Mesenchymal stem cell (in vitro differentiated cells and primary cell): ENCODE measurements at regions not wholly inside any gene's neighbourhood (a gene's known extent, or its start where the extent isn't known, plus 50 kb on each side); places are given as distances from the start of the nearest gene placed in this dataset.

Experiments used
- DNase-seq: peaks from one replicate; pipeline ENCODE4 v3.0.0-alpha.2; 2013
- H2AFZ ChIP-seq: one replicate; pipeline ENCODE4 v1.6.1; 2013; ENCODE audit warnings: low read depth, mild to moderate bottlenecking, control low read depth, inconsistent platforms, low read length, moderate library complexity
- H2AK5ac ChIP-seq: 2 replicates; pipeline ENCODE4 v1.6.1; 2013; ENCODE audit warnings: low read length, moderate library complexity, mild to moderate bottlenecking, inconsistent platforms; ENCODE audit not compliant: severe bottlenecking
- H2BK120ac ChIP-seq: one replicate; pipeline ENCODE4 v1.6.1; 2013; ENCODE audit warnings: low read depth, mild to moderate bottlenecking, inconsistent platforms, low read length, moderate library complexity
- H2BK12ac ChIP-seq, 2 experiments: one replicate each; pipeline ENCODE4 v1.6.1; 2013; ENCODE audit warnings: inconsistent platforms in 2 of 2, low read length in 2 of 2, mild to moderate bottlenecking in 2 of 2, moderate library complexity in 2 of 2, control low read depth in 1 of 2
- H2BK15ac ChIP-seq: one replicate; pipeline ENCODE4 v1.6.1; 2013; ENCODE audit warnings: mild to moderate bottlenecking, low read depth, inconsistent platforms; ENCODE audit not compliant: poor library complexity, severe bottlenecking
- H2BK5ac ChIP-seq: 2 replicates; pipeline ENCODE4 v1.6.1; 2013; ENCODE audit warnings: low read depth, mild to moderate bottlenecking, low read length, control low read depth, inconsistent platforms; ENCODE audit not compliant: poor library complexity, severe bottlenecking
- H3K14ac ChIP-seq, 2 experiments: one replicate each; pipeline ENCODE4 v1.6.1; 2013; ENCODE audit warnings: inconsistent platforms in 2 of 2, low read length in 2 of 2, control low read depth in 1 of 2, mild to moderate bottlenecking in 1 of 2, moderate library complexity in 1 of 2
- H3K18ac ChIP-seq, 2 experiments: one replicate each; pipeline ENCODE4 v1.6.1; 2013; ENCODE audit warnings: inconsistent platforms in 2 of 2, low read length in 2 of 2, control low read depth in 1 of 2, low read depth in 1 of 2, mild to moderate bottlenecking in 1 of 2
- H3K23ac ChIP-seq, 2 experiments: one replicate each; pipeline ENCODE4 v1.6.1; 2013; ENCODE audit warnings: inconsistent platforms in 2 of 2, low read length in 2 of 2, mild to moderate bottlenecking in 2 of 2, moderate library complexity in 2 of 2, control low read depth in 1 of 2
- H3K27ac ChIP-seq: 2 replicates; pipeline ENCODE4 v1.5.1; 2013; ENCODE audit warnings: mild to moderate bottlenecking, moderate library complexity, low read length, control low read depth, inconsistent platforms; ENCODE audit not compliant: poor library complexity, severe bottlenecking
- H3K27me3 ChIP-seq, 2 experiments: 2 replicates each; pipeline versions ENCODE4 v1.6.1 to v1.7.0; 2013; ENCODE audit warnings: low read length in 2 of 2, mild to moderate bottlenecking in 2 of 2, moderate library complexity in 2 of 2, control low read depth in 1 of 2, inconsistent platforms in 1 of 2; ENCODE audit not compliant: control insufficient read depth in 1 of 2, insufficient read depth in 1 of 2
- H3K36me3 ChIP-seq, 2 experiments: 2 replicates each; pipeline versions ENCODE4 v1.6.1 to v1.7.0; 2013; ENCODE audit warnings: low read length in 2 of 2, control low read depth in 1 of 2, inconsistent platforms in 1 of 2, low read depth in 1 of 2, mild to moderate bottlenecking in 1 of 2; ENCODE audit not compliant: insufficient read depth in 2 of 2, control insufficient read depth in 1 of 2
- H3K4ac ChIP-seq, 2 experiments: one replicate each; pipeline ENCODE4 v1.6.1; 2013; ENCODE audit warnings: inconsistent platforms in 2 of 2, low read length in 2 of 2, mild to moderate bottlenecking in 2 of 2, moderate library complexity in 2 of 2, control low read depth in 1 of 2, low read depth in 1 of 2
- H3K4me1 ChIP-seq: 2 replicates; pipeline ENCODE4 v1.6.1; 2013; ENCODE audit warnings: low read depth, low read length, control low read depth; ENCODE audit not compliant: control insufficient read depth, insufficient read depth
- H3K4me2 ChIP-seq: 2 replicates; pipeline ENCODE4 v1.6.1; 2013; ENCODE audit warnings: low read length, mild to moderate bottlenecking, inconsistent platforms; ENCODE audit not compliant: poor library complexity, severe bottlenecking
- H3K4me3 ChIP-seq, 2 experiments: 2 replicates each; pipeline versions ENCODE4 v1.5.1 to v1.7.0; 2013; ENCODE audit warnings: low read length in 2 of 2, mild to moderate bottlenecking in 2 of 2, control low read depth in 1 of 2, low read depth in 1 of 2; ENCODE audit not compliant: insufficient read depth in 1 of 2
- H3K79me1 ChIP-seq: replicated peaks from 2 replicates; pipeline ENCODE4 v1.6.1; 2013; ENCODE audit warnings: mild to moderate bottlenecking, control low read depth, low read length, inconsistent platforms; ENCODE audit not compliant: poor library complexity, severe bottlenecking
- H3K9ac ChIP-seq: 2 replicates; pipeline ENCODE4 v1.7.0; 2013; ENCODE audit warnings: mild to moderate bottlenecking, low read length, moderate library complexity
- H3K9me3 ChIP-seq: 2 replicates; pipeline ENCODE4 v1.7.0; 2013; ENCODE audit warnings: mild to moderate bottlenecking, low read length; ENCODE audit not compliant: control insufficient read depth
- H4K8ac ChIP-seq: one replicate; pipeline ENCODE4 v1.6.1; 2013; ENCODE audit warnings: inconsistent platforms, mild to moderate bottlenecking, low read length, moderate library complexity
- H4K91ac ChIP-seq: one replicate; pipeline ENCODE4 v1.6.1; 2013; ENCODE audit warnings: mild to moderate bottlenecking, low read length, inconsistent platforms
- WGBS: methylation state at CpG from one replicate; pipeline ENCODE4 v1.1.7; 2013; ENCODE audit warnings: mixed read lengths; 5-methylcytosine and 5-hydroxymethylcytosine counted together

GRCh38 chr1:172957491-172957890 is 93.2 kb downstream of the TNFSF18 start:
- Histone ChIP-seq H3K27ac (no peak overlapping the region), H2BK5ac (no peak overlapping the region), H3K36me3 (no peaks in the 10 kb centered on the region), H3K9ac (no peak overlapping the region), H3K4me1 (peaks cover 1% of the 10 kb centered on the region), H3K4me2 (no peak overlapping the region), H3K27me3 (no peaks in the 10 kb centered on the region), H4K91ac (peak overlapping the region; percentile 83), H2BK15ac (no peak overlapping the region), H3K4me3 (no peak overlapping the region), H3K79me1 (no peaks in the 10 kb centered on the region), H3K23ac (no peak overlapping the region), H2AK5ac (no peak overlapping the region), H3K18ac (peak overlapping the region in 1 of 2 experiments; percentile 78), H3K9me3 (peaks cover 1% of the 10 kb centered on the region), H2BK120ac (peak overlapping the region; percentile 39), H3K4ac (peak overlapping the region; percentile 66 to 73), H2BK12ac (peak overlapping the region in 1 of 2 experiments; percentile 100), H2AFZ (no peak overlapping the region), H4K8ac (peak overlapping the region; percentile 38), H3K14ac (peak overlapping the region in 1 of 2 experiments; percentile 86)
- DNase-seq: no peak

GRCh38 chr1:172959571-172959970 is 91.2 kb downstream of the TNFSF18 start:
- H3K4ac ChIP-seq: peak overlapping the region; percentile 81 to 88
- peak overlapping the region; percentile 86 for H4K91ac ChIP-seq
- no peak overlapping the region for H3K23ac ChIP-seq
- H3K4me1 ChIP-seq: peaks cover 1% of the 10 kb centered on the region
- peak overlapping the region; percentile 41 to 46 for H3K18ac ChIP-seq
- H3K9ac ChIP-seq: no peak overlapping the region
- H3K36me3 ChIP-seq: no peaks in the 10 kb centered on the region
- H3K9me3 ChIP-seq: peaks cover 5% of the 10 kb centered on the region
- H3K4me2 ChIP-seq: no peak overlapping the region
- H2BK120ac ChIP-seq: peak overlapping the region; percentile 64
- no peaks in the 10 kb centered on the region for H3K27me3 ChIP-seq
- no peak overlapping the region for H3K14ac ChIP-seq
- H2AFZ ChIP-seq: no peak overlapping the region
- peak overlapping the region; percentile 3 for H2AK5ac ChIP-seq
- no peak overlapping the region for H3K4me3 ChIP-seq
- H3K27ac ChIP-seq: no peak overlapping the region
- no peak overlapping the region for H2BK15ac ChIP-seq
- no peaks in the 10 kb centered on the region for H3K79me1 ChIP-seq
- 86% methylated on average over 1 of the region's 2 CpGs for WGBS
- H4K8ac ChIP-seq: peak overlapping the region; percentile 30
- H2BK12ac ChIP-seq: peak overlapping the region; percentile 37 to 65
- no peak overlapping the region for H2BK5ac ChIP-seq
- no peak for DNase-seq

GRCh38 chr1:172960019-172960418 is 90.7 kb downstream of the TNFSF18 start:
- H3K27me3 ChIP-seq: no peaks in the 10 kb centered on the region
- H2BK15ac ChIP-seq: no peak overlapping the region
- no peak for DNase-seq
- H3K4me2 ChIP-seq: no peak overlapping the region
- no peaks in the 10 kb centered on the region for H3K79me1 ChIP-seq
- H2BK12ac ChIP-seq: peak overlapping the region; percentile 37 to 65
- no peak overlapping the region for H2AFZ ChIP-seq
- H3K9me3 ChIP-seq: peaks cover 5% of the 10 kb centered on the region
- H3K4me3 ChIP-seq: no peak overlapping the region
- H2AK5ac ChIP-seq: peak overlapping the region; percentile 3
- H4K91ac ChIP-seq: peak overlapping the region; percentile 86
- peak overlapping the region; percentile 30 for H4K8ac ChIP-seq
- H3K36me3 ChIP-seq: no peaks in the 10 kb centered on the region
- peak overlapping the region; percentile 81 to 88 for H3K4ac ChIP-seq
- H3K9ac ChIP-seq: no peak overlapping the region
- no peak overlapping the region for H3K14ac ChIP-seq
- H3K18ac ChIP-seq: peak overlapping the region; percentile 41 to 46
- H3K4me1 ChIP-seq: peaks cover 1% of the 10 kb centered on the region
- no peak overlapping the region for H3K23ac ChIP-seq
- peak overlapping the region; percentile 64 for H2BK120ac ChIP-seq
- 51% methylated on average over 3 of the region's 3 CpGs for WGBS
- no peak overlapping the region for H3K27ac ChIP-seq
- H2BK5ac ChIP-seq: no peak overlapping the region

GRCh38 chr1:172960454-172961208 is 90.1 kb downstream of the TNFSF18 start:
- 66% methylated on average over 4 of the region's 5 CpGs for WGBS

More at GRCh38 chr1:172960454-172961208, 90.1 kb downstream of the TNFSF18 start:
- Histone ChIP-seq H2AK5ac (peak overlapping the region; percentile 21), H3K4ac (peak overlapping the region; percentile 50 to 89), H4K91ac (peak overlapping the region; percentile 12), H3K79me1 (no peaks in the 10 kb centered on the region), H2BK15ac (no peak overlapping the region), H3K4me3 (no peak overlapping the region), H3K9me3 (peaks cover 5% of the 10 kb centered on the region), H3K27ac (peak overlapping the region; percentile 65), H3K18ac (peak overlapping the region; percentile 60 to 81), H2BK5ac (peak overlapping the region; percentile 61), H3K27me3 (no peaks in the 10 kb centered on the region), H2AFZ (no peak overlapping the region), H3K4me1 (peaks cover 1% of the 10 kb centered on the region), H3K4me2 (no peak overlapping the region), H2BK12ac (peak overlapping the region; percentile 29 to 96), H3K14ac (peak overlapping the region in 1 of 2 experiments; percentile 26), H4K8ac (no peak overlapping the region), H3K36me3 (no peaks in the 10 kb centered on the region), H2BK120ac (no peak overlapping the region), H3K9ac (no peak overlapping the region), H3K23ac (no peak overlapping the region)
- DNase-seq: no peak
